ENCODE measurements at regions not wholly inside any gene's neighbourhood (a gene's known extent, or its start where the extent isn't known, plus 50 kb on each side); places are given as distances from the start of the nearest gene placed in this dataset.

- TF ChIP-seq CTCF (IDR thresholded peaks at IDR 0.05 in 4 of 5, conservative IDR thresholded peaks at IDR 0.05 in 1 of 5) (no peak), POLR2A (IDR thresholded peaks at IDR 0.05) (no peak)
Measured at GRCh38 chr19:30228835-30229524, 143.2 kb upstream of the ZNF536 start.

Measured in gastrocnemius medialis (tissue), 4 donors.